Hematopoietic multipotent progenitor cell treated with erythropoietin and hydrocortisone succinate and interleukin-3 and kit ligand, for 8 days (in vitro differentiated cells): ENCODE measurements at regions not wholly inside any gene's neighbourhood (a gene's known extent, or its start where the extent isn't known, plus 50 kb on each side); places are given as distances from the start of the nearest gene placed in this dataset.

Experiments
- DNase-seq: peaks from one replicate; pipeline ENCODE4 v3.0.0-alpha.2; 2015

- DNase-seq, result no peak
Measured at GRCh38 chr16:9484426-9484825, 393.0 kb downstream of the HAPSTR1 start.

GRCh38 chr16:9484881-9485280, 393.4 kb downstream of the HAPSTR1 start:
- no peak for DNase-seq

- no peak for DNase-seq
Measured at GRCh38 chr16:9489835-9490467, 398.5 kb downstream of the HAPSTR1 start.

- DNase-seq, result no peak
Measured at GRCh38 chr16:9495824-9496223, 404.4 kb downstream of the HAPSTR1 start.

GRCh38 chr16:9497750-9498149, 406.3 kb downstream of the HAPSTR1 start:
- no peak for DNase-seq

GRCh38 chr16:9499941-9500593, 408.6 kb downstream of the HAPSTR1 start:
- DNase-seq, result no peak

- DNase-seq, result no peak
Measured at GRCh38 chr16:9500872-9501271, 409.4 kb downstream of the HAPSTR1 start.

- no peak for DNase-seq
Measured at GRCh38 chr16:9503251-9503984, 412.0 kb downstream of the HAPSTR1 start.

- DNase-seq, result no peak
Measured at GRCh38 chr16:9508328-9508936, 417.0 kb downstream of the HAPSTR1 start.

- no peak for DNase-seq
Measured at GRCh38 chr16:9509663-9510062, 418.2 kb downstream of the HAPSTR1 start.

GRCh38 chr16:9511389-9511788, 419.9 kb downstream of the HAPSTR1 start:
- DNase-seq, result no peak

- no peak for DNase-seq
Measured at GRCh38 chr16:9516444-9516843, 425.0 kb downstream of the HAPSTR1 start.

- no peak for DNase-seq
Measured at GRCh38 chr16:9518051-9518450, 426.6 kb downstream of the HAPSTR1 start.

GRCh38 chr16:9518581-9518980, 427.1 kb downstream of the HAPSTR1 start:
- DNase-seq, result no peak

GRCh38 chr16:9521749-9522370, 430.4 kb downstream of the HAPSTR1 start:
- no peak for DNase-seq

- no peak for DNase-seq
Measured at GRCh38 chr16:9522614-9523013, 431.2 kb downstream of the HAPSTR1 start.

- no peak for DNase-seq
Measured at GRCh38 chr16:9523994-9524393, 432.6 kb downstream of the HAPSTR1 start.

- DNase-seq, result no peak
Measured at GRCh38 chr16:9525037-9525436, 433.6 kb downstream of the HAPSTR1 start.

- no peak for DNase-seq
Measured at GRCh38 chr16:9526791-9527190, 435.3 kb downstream of the HAPSTR1 start.

- DNase-seq, result no peak
Measured at GRCh38 chr16:9527976-9528375, 436.5 kb downstream of the HAPSTR1 start.

- DNase-seq, result no peak
Measured at GRCh38 chr16:9528511-9529079, 437.2 kb downstream of the HAPSTR1 start.

- DNase-seq, result no peak
Measured at GRCh38 chr16:9533042-9533441, 441.6 kb downstream of the HAPSTR1 start.

- DNase-seq, result no peak
Measured at GRCh38 chr16:9534759-9535158, 443.3 kb downstream of the HAPSTR1 start.
